ENCODE measurements at regions not wholly inside any gene's neighbourhood (a gene's known extent, or its start where the extent isn't known, plus 50 kb on each side); places are given as distances from the start of the nearest gene placed in this dataset.

DNA sequence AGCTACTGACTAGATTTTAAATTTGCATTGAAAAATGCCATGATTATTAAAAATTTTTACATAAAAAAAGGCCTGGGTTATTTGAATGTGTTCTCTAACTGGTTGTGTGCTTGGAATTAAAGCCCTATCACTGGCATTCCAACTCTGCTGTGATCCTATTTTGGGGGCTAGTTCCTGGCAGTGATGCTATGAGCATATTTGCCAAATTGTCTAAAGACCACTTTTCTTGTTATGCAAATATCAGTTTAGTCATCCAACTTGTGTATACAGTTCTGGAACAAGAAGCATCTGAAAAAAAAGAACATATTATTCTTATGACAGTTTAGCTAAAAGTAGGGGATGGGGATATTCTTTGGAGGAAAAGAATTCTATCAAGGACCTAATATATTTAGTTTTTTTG, 243.4 kb upstream of the ZNF717 start:
- Histone ChIP-seq H3K9me3 (no peaks in the 10 kb centered on the region), H3K4me3 (ENCODE audit: low read depth, low read length) (no peak overlapping the region), H3K36me3 (ENCODE audit: control insufficient read depth, insufficient read depth, low read length) (no peaks in the 10 kb centered on the region), H3K4me1 (no peaks in the 10 kb centered on the region), H3K27me3 (replicated peaks; ENCODE audit: control insufficient read depth, insufficient read depth, low read length) (no peaks in the 10 kb centered on the region)
- Mint-ChIP-seq H3K27ac (ENCODE audit: unreplicated experiment) (no peak overlapping the region), H3K36me3 (ENCODE audit: insufficient read depth, unreplicated experiment) (no peaks in the 10 kb centered on the region), H3K4me1 (ENCODE audit: low read depth, unreplicated experiment) (no peaks in the 10 kb centered on the region), H3K27me3 (ENCODE audit: insufficient read depth, unreplicated experiment) (no peaks in the 10 kb centered on the region), H3K9me3 (ENCODE audit: unreplicated experiment) (peaks cover 9% of the 10 kb centered on the region), H3K4me3 (ENCODE audit: unreplicated experiment) (no peak overlapping the region)
- TF ChIP-seq, protein P1, sequence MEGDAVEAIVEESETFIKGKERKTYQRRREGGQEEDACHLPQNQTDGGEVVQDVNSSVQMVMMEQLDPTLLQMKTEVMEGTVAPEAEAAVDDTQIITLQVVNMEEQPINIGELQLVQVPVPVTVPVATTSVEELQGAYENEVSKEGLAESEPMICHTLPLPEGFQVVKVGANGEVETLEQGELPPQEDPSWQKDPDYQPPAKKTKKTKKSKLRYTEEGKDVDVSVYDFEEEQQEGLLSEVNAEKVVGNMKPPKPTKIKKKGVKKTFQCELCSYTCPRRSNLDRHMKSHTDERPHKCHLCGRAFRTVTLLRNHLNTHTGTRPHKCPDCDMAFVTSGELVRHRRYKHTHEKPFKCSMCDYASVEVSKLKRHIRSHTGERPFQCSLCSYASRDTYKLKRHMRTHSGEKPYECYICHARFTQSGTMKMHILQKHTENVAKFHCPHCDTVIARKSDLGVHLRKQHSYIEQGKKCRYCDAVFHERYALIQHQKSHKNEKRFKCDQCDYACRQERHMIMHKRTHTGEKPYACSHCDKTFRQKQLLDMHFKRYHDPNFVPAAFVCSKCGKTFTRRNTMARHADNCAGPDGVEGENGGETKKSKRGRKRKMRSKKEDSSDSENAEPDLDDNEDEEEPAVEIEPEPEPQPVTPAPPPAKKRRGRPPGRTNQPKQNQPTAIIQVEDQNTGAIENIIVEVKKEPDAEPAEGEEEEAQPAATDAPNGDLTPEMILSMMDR (IDR thresholded peaks at IDR 0.05; ENCODE audit: insufficient read depth in 1 of 2, low read depth in 1 of 2, low read length in 1 of 2, severe bottlenecking in 1 of 2, unreplicated experiment in 1 of 2) = no peak
- BruUV-seq (replicated peaks) = no TSS peak
- ChIA-PET CTCF (no interaction called here), POLR2A (no interaction called here)
- intact Hi-C loops (cut with micrococcal nuclease; ENCODE audit: unreplicated experiment) = no loop called here
- no peak for DNase-seq

GRCh38 chr3:76034649-76035048, 249.3 kb upstream of the ZNF717 start:
- H3K9me3 Mint-ChIP-seq (ENCODE audit: unreplicated experiment) = peaks cover 21% of the 10 kb centered on the region
- H3K36me3 ChIP-seq (ENCODE audit: control insufficient read depth, insufficient read depth, low read length) = no peaks in the 10 kb centered on the region
- intact Hi-C loops (cut with micrococcal nuclease; ENCODE audit: unreplicated experiment) = no loop called here
- H3K27me3 ChIP-seq (replicated peaks; ENCODE audit: control insufficient read depth, insufficient read depth, low read length) = no peaks in the 10 kb centered on the region
- no peak overlapping the region for H3K4me3 ChIP-seq (ENCODE audit: low read depth, low read length)
- POLR2A ChIA-PET = no interaction called here
- no peaks in the 10 kb centered on the region for H3K27me3 Mint-ChIP-seq (ENCODE audit: insufficient read depth, unreplicated experiment)
- H3K27ac Mint-ChIP-seq (ENCODE audit: unreplicated experiment) = no peak overlapping the region
- no peaks in the 10 kb centered on the region for H3K9me3 ChIP-seq
- no TSS peak for BruUV-seq (replicated peaks)
- no peaks in the 10 kb centered on the region for H3K4me1 ChIP-seq
- no peaks in the 10 kb centered on the region for H3K4me1 Mint-ChIP-seq (ENCODE audit: low read depth, unreplicated experiment)
- no peaks in the 10 kb centered on the region for H3K36me3 Mint-ChIP-seq (ENCODE audit: insufficient read depth, unreplicated experiment)
- TF ChIP-seq, protein P1 (IDR thresholded peaks at IDR 0.05; ENCODE audit: insufficient read depth in 1 of 2, low read depth in 1 of 2, low read length in 1 of 2, severe bottlenecking in 1 of 2, unreplicated experiment in 1 of 2) = no peak
- no peak for DNase-seq
- no peak overlapping the region for H3K4me3 Mint-ChIP-seq (ENCODE audit: unreplicated experiment)
- CTCF ChIA-PET = no interaction called here

DNA sequence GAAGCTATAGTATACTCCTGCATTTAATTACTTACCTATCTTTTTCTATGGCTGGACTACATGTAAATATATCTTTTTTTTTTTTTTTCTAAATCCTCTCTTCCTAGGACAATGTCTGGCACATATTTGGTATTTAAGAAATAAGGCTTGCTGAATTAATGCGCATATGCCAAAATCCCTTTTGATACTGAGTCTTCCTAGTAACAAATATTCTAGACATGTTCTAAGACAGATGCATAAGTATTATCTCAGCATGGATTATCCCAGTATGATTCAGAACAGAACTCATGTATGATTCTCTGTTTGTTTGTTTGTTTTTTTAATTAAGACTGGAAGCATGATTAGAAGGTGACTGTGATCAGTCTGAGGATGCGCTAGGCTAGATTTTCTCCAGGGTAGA, 249.8 kb upstream of the ZNF717 start:
- intact Hi-C loops (cut with micrococcal nuclease; ENCODE audit: unreplicated experiment) = no loop called here
- Histone ChIP-seq H3K27me3 (replicated peaks; ENCODE audit: control insufficient read depth, insufficient read depth, low read length) (no peaks in the 10 kb centered on the region), H3K4me1 (no peaks in the 10 kb centered on the region), H3K36me3 (ENCODE audit: control insufficient read depth, insufficient read depth, low read length) (no peaks in the 10 kb centered on the region), H3K9me3 (no peaks in the 10 kb centered on the region), H3K4me3 (ENCODE audit: low read depth, low read length) (no peak overlapping the region)
- Mint-ChIP-seq H3K27ac (ENCODE audit: unreplicated experiment) (no peak overlapping the region), H3K36me3 (ENCODE audit: insufficient read depth, unreplicated experiment) (no peaks in the 10 kb centered on the region), H3K9me3 (ENCODE audit: unreplicated experiment) (peaks cover 21% of the 10 kb centered on the region), H3K4me1 (ENCODE audit: low read depth, unreplicated experiment) (no peaks in the 10 kb centered on the region), H3K27me3 (ENCODE audit: insufficient read depth, unreplicated experiment) (no peaks in the 10 kb centered on the region), H3K4me3 (ENCODE audit: unreplicated experiment) (no peak overlapping the region)
- BruUV-seq (replicated peaks) = no TSS peak
- CTCF ChIA-PET = no interaction called here
- DNase-seq = no peak
- TF ChIP-seq, protein P1 (IDR thresholded peaks at IDR 0.05; ENCODE audit: insufficient read depth in 1 of 2, low read depth in 1 of 2, low read length in 1 of 2, severe bottlenecking in 1 of 2, unreplicated experiment in 1 of 2) = no peak
- POLR2A ChIA-PET = no interaction called here

Measured in Caco-2 (cell line).